ENCODE measurements at regions not wholly inside any gene's neighbourhood (a gene's known extent, or its start where the extent isn't known, plus 50 kb on each side); places are given as distances from the start of the nearest gene placed in this dataset.

DNA sequence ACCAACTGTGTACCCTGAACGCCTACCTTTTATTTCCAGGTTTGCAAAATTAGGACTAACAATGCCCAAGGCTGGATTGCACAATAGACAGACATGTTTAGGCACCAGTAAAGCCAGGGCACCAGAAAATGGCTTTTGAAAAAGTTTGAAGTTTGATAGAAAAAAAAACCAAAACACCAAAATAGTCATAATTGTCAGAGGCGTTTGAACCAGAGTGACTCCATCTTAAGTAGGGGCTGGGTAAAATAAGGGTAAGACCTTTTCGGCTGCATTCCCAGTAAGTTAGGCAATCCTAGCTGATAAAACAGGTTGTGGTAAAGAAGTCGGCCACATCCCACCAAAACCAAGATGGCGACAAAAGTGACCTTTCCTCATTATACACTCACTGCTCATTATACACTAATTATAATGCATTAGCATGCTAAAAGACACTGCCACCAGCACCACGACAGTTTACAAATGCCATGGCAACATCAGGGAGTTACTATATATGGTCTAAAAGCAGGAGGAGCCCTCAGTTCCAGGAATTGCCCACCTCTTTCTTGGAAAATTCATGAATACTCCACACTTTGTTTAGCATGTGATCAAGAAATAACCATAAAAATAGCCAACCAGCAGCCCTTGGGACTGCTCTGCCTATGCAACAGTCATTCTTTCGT, 71.2 kb upstream of the EPCAM start:
- Histone ChIP-seq H3K36me3 (ENCODE audit: control insufficient read depth in 2 of 2, extremely low read depth in 1 of 2, insufficient read depth in 2 of 2, low read length in 2 of 2) (no peaks in the 10 kb centered on the region), H3K4me1 (ENCODE audit: control insufficient read depth, extremely low read depth, insufficient read depth, low read length) (peaks cover 3% of the 10 kb centered on the region), H3K79me2 (ENCODE audit: control insufficient read depth, insufficient read depth, low read length) (no peaks in the 10 kb centered on the region), H3K9ac (ENCODE audit: control insufficient read depth, extremely low read depth, insufficient read depth, low read length) (no peak overlapping the region), H3K4me2 (ENCODE audit: control insufficient read depth, extremely low read depth, insufficient read depth, low read depth, low read length) (no peak overlapping the region), H3K9me3 (ENCODE audit: control insufficient read depth, low read depth, low read length) (no peaks in the 10 kb centered on the region), H3K27ac (ENCODE audit: control insufficient read depth, insufficient read depth, low read length) (no peak overlapping the region), H3K9me1 (ENCODE audit: control insufficient read depth, extremely low read depth, insufficient read depth, low read length) (no peaks in the 10 kb centered on the region), H4K20me1 (ENCODE audit: control insufficient read depth, extremely low read depth, insufficient read depth, low read length) (no peaks in the 10 kb centered on the region), H3K27me3 (ENCODE audit: control insufficient read depth, extremely low read depth, insufficient read depth, low read length) (peaks cover 10% of the 10 kb centered on the region), H2AFZ (ENCODE audit: control insufficient read depth, low read length) (no peak overlapping the region), H3K4me3 (ENCODE audit: control insufficient read depth in 2 of 3, extremely low read depth in 1 of 3, insufficient read depth in 2 of 3, low read depth in 1 of 3, low read length in 3 of 3) (no peak overlapping the region)
- FAIRE-seq: no peak
- dilution Hi-C loops (cut with MboI; ENCODE audit: extremely low pct_ligation_motif_present, low sequenced_read_pairs): no loop called here
- no peak for TF ChIP-seq EZH2 (IDR thresholded peaks at IDR 0.05; ENCODE audit: low read length)
- TF ChIP-seq, protein P1, sequence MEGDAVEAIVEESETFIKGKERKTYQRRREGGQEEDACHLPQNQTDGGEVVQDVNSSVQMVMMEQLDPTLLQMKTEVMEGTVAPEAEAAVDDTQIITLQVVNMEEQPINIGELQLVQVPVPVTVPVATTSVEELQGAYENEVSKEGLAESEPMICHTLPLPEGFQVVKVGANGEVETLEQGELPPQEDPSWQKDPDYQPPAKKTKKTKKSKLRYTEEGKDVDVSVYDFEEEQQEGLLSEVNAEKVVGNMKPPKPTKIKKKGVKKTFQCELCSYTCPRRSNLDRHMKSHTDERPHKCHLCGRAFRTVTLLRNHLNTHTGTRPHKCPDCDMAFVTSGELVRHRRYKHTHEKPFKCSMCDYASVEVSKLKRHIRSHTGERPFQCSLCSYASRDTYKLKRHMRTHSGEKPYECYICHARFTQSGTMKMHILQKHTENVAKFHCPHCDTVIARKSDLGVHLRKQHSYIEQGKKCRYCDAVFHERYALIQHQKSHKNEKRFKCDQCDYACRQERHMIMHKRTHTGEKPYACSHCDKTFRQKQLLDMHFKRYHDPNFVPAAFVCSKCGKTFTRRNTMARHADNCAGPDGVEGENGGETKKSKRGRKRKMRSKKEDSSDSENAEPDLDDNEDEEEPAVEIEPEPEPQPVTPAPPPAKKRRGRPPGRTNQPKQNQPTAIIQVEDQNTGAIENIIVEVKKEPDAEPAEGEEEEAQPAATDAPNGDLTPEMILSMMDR (optimal IDR thresholded peaks at IDR 0.05 in 1 of 3, IDR thresholded peaks at IDR 0.05 in 1 of 3, conservative IDR thresholded peaks at IDR 0.05 in 1 of 3; ENCODE audit: extremely low read depth in 1 of 3, insufficient read depth in 2 of 3, low read length in 3 of 3): no peak
- DNase-seq (ENCODE audit: low read depth, low spot score): no peak

DNA sequence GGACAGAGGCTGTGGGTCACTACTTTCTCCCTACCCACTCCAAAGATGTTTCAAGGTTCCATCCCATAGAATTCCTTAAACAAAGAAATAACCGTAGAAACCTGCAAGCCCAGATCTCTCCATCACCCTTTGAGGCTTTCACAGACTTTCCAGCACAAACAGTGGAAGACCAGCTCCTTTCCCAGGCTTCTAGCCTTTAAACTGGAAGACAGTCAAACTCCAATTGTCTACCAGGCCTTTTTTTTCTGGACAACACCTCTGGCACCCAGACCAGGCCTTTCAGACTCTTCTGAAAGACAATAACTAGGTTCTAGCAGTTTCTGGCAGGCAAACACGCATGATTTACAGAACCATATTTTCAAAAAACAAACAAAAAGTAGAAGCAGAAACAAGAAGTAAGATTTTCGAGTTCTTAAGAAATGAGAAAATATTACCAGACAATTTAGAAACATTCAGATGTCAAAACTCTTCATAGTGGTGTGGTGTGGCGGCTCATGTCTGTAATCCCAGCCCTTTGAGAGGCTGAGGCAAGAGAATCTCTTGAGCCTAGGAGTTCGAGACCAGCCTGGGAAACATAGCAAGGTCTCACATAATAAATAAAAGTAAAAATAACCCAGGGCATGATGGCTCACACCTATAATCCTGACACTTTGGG, 73.0 kb upstream of the EPCAM start:
- H3K4me1 ChIP-seq (ENCODE audit: control insufficient read depth, extremely low read depth, insufficient read depth, low read length): peaks cover 3% of the 10 kb centered on the region
- no peak overlapping the region for H3K4me2 ChIP-seq (ENCODE audit: control insufficient read depth, extremely low read depth, insufficient read depth, low read depth, low read length)
- dilution Hi-C loops (cut with MboI; ENCODE audit: extremely low pct_ligation_motif_present, low sequenced_read_pairs): no loop called here
- H3K27ac ChIP-seq (ENCODE audit: control insufficient read depth, insufficient read depth, low read length): no peak overlapping the region
- H3K9ac ChIP-seq (ENCODE audit: control insufficient read depth, extremely low read depth, insufficient read depth, low read length): no peak overlapping the region
- H3K79me2 ChIP-seq (ENCODE audit: control insufficient read depth, insufficient read depth, low read length): no peaks in the 10 kb centered on the region
- no peaks in the 10 kb centered on the region for H3K9me3 ChIP-seq (ENCODE audit: control insufficient read depth, low read depth, low read length)
- H2AFZ ChIP-seq (ENCODE audit: control insufficient read depth, low read length): no peak overlapping the region
- H4K20me1 ChIP-seq (ENCODE audit: control insufficient read depth, extremely low read depth, insufficient read depth, low read length): no peaks in the 10 kb centered on the region
- no peak for DNase-seq (ENCODE audit: low read depth, low spot score)
- peaks cover 8% of the 10 kb centered on the region for H3K27me3 ChIP-seq (ENCODE audit: control insufficient read depth, extremely low read depth, insufficient read depth, low read length)
- H3K36me3 ChIP-seq (ENCODE audit: control insufficient read depth in 2 of 2, extremely low read depth in 1 of 2, insufficient read depth in 2 of 2, low read length in 2 of 2): no peaks in the 10 kb centered on the region
- TF ChIP-seq, protein P1 (optimal IDR thresholded peaks at IDR 0.05 in 1 of 3, IDR thresholded peaks at IDR 0.05 in 1 of 3, conservative IDR thresholded peaks at IDR 0.05 in 1 of 3; ENCODE audit: extremely low read depth in 1 of 3, insufficient read depth in 2 of 3, low read length in 3 of 3): no peak
- no peak for TF ChIP-seq EZH2 (IDR thresholded peaks at IDR 0.05; ENCODE audit: low read length)
- no peak for FAIRE-seq
- H3K4me3 ChIP-seq (ENCODE audit: control insufficient read depth in 2 of 3, extremely low read depth in 1 of 3, insufficient read depth in 2 of 3, low read depth in 1 of 3, low read length in 3 of 3): no peak overlapping the region
- H3K9me1 ChIP-seq (ENCODE audit: control insufficient read depth, extremely low read depth, insufficient read depth, low read length): no peaks in the 10 kb centered on the region
